GM19324 (cell line): ENCODE measurements at regions not wholly inside any gene's neighbourhood (a gene's known extent, or its start where the extent isn't known, plus 50 kb on each side); places are given as distances from the start of the nearest gene placed in this dataset.

Experiments
- ATAC-seq: cut with Tn5 transposase; IDR thresholded peaks from one replicate; pipeline ENCODE4 v1.9.1; 2021; ENCODE audit warnings: mild to moderate bottlenecking, moderate library complexity; ENCODE audit not compliant: unreplicated experiment, low FRiP score

GRCh38 chr2:76332871-76333270 lies 622.2 kb upstream of the GCFC2 start:
- no peak for ATAC-seq

- no peak for ATAC-seq
Measured at GRCh38 chr2:76330865-76331264, 620.1 kb upstream of the GCFC2 start.

- ATAC-seq = no peak
Measured at GRCh38 chr2:76326636-76327035, 615.9 kb upstream of the GCFC2 start.

- no peak for ATAC-seq
Measured at GRCh38 chr2:76323381-76323780, 612.7 kb upstream of the GCFC2 start.

GRCh38 chr2:76320716-76321115 lies 610.0 kb upstream of the GCFC2 start:
- no peak for ATAC-seq

- ATAC-seq = no peak
Measured at GRCh38 chr2:76318848-76319360, 608.2 kb upstream of the GCFC2 start.

GRCh38 chr2:76316691-76317090 lies 606.0 kb upstream of the GCFC2 start:
- ATAC-seq = no peak

- ATAC-seq = no peak
Measured at GRCh38 chr2:76314271-76315020, 603.7 kb upstream of the GCFC2 start.

GRCh38 chr2:76312236-76312635 lies 601.5 kb upstream of the GCFC2 start:
- ATAC-seq = no peak

GRCh38 chr2:76311728-76312127 lies 601.0 kb upstream of the GCFC2 start:
- ATAC-seq = no peak

- ATAC-seq = no peak
Measured at GRCh38 chr2:76310894-76311633, 600.3 kb upstream of the GCFC2 start.

GRCh38 chr2:76307495-76307894 lies 596.8 kb upstream of the GCFC2 start:
- no peak for ATAC-seq

GRCh38 chr2:76298041-76298440 lies 587.3 kb upstream of the GCFC2 start:
- ATAC-seq = no peak

GRCh38 chr2:76296438-76296837 lies 585.7 kb upstream of the GCFC2 start:
- no peak for ATAC-seq

- ATAC-seq = no peak
Measured at GRCh38 chr2:76295762-76296161, 585.0 kb upstream of the GCFC2 start.

- ATAC-seq = no peak
Measured at GRCh38 chr2:76288598-76288997, 577.9 kb upstream of the GCFC2 start.

GRCh38 chr2:76288146-76288545 lies 577.4 kb upstream of the GCFC2 start:
- no peak for ATAC-seq

GRCh38 chr2:76283350-76283749 lies 572.6 kb upstream of the GCFC2 start:
- no peak for ATAC-seq

- no peak for ATAC-seq
Measured at GRCh38 chr2:76281156-76281841, 570.6 kb upstream of the GCFC2 start.

- ATAC-seq = no peak
Measured at GRCh38 chr2:76280686-76281085, 570.0 kb upstream of the GCFC2 start.

GRCh38 chr2:76279142-76279541 lies 568.4 kb upstream of the GCFC2 start:
- ATAC-seq = no peak
